Psoas muscle (tissue), 7 donors: ENCODE measurements at regions not wholly inside any gene's neighbourhood (a gene's known extent, or its start where the extent isn't known, plus 50 kb on each side); places are given as distances from the start of the nearest gene placed in this dataset.

ENCODE experiments used
- ATAC-seq, 4 donors: fragments of 200-7000 bp; cut with Tn5 transposase; one replicate each; pipeline ENCODE4 v1.9.1; 2020; ENCODE audit warnings: moderate library complexity in 3 of 4, mild to moderate bottlenecking in 2 of 4
- DNase-seq, 2 donors: peaks; one replicate each; pipeline ENCODE4 v3.0.0-alpha.2; 2020
- H3K27ac ChIP-seq: fragments of 200-600 bp; one replicate; pipeline ENCODE4 v1.8.0; 2022
- H3K27me3 ChIP-seq, 3 donors: fragments of 200-600 bp in 1 of 3; one replicate each; pipeline versions ENCODE4 v1.6.1 to v1.8.0; 2013 to 2022; ENCODE audit warnings: low read length in 2 of 3, mild to moderate bottlenecking in 2 of 3, moderate library complexity in 1 of 3; ENCODE audit not compliant: insufficient read depth in 3 of 3
- H3K36me3 ChIP-seq, 2 donors: fragments of 200-600 bp in 1 of 2; one replicate each; pipeline versions ENCODE4 v1.6.1 to v1.8.0; 2013 to 2022; ENCODE audit warnings: low read depth in 1 of 2, mild to moderate bottlenecking in 1 of 2, moderate library complexity in 1 of 2; ENCODE audit not compliant: insufficient read depth in 1 of 2
- H3K4me1 ChIP-seq: fragments of 200-600 bp; one replicate; pipeline ENCODE4 v1.8.0; 2022
- H3K4me3 ChIP-seq: fragments of 200-600 bp; one replicate; pipeline ENCODE4 v1.8.0; 2022; ENCODE audit warnings: mild to moderate bottlenecking
- H3K9me3 ChIP-seq: fragments of 200-600 bp; one replicate; pipeline ENCODE4 v1.8.0; 2022
- CTCF ChIP-seq: fragments of 200-600 bp; IDR thresholded peaks from one replicate; pipeline ENCODE4 v1.8.0; 2022; ENCODE audit warnings: antibody characterized with exemption
- WGBS, 3 donors: extraction: QIAGEN DNeasy Blood & Tissue Kit; methylation state at CpG; one replicate each; pipeline versions ENCODE4 v1.1.6 to v1.1.7; 2013; 5-methylcytosine and 5-hydroxymethylcytosine counted together
- intact Hi-C, 2 donors: fragments of 100-400 bp; cut with DNase I; formaldehyde crosslinking; loops; one replicate each; pipeline versions ENCODE4 v1.11.0 to v1.14.2; 2022
- donor health status: healthy with polysubstance abuse.
- donor health status: DM: no; HTN: no; CAD: no; lungs with moderate emphysema.
- donor health status: Bipolar disorder and iron deficiency.
- donor health status: healthy.
- donor health status: DM: yes; HTN: yes; CAD: no.
- donor health status: DM: no; HTN: no; CAD: no.
- donor health status: DM: yes; HTN: yes; CAD: no.

- WGBS, 3 donors: 31 to 42% (median 41%) methylated on average over 2 of the region's 2 CpGs
- Histone ChIP-seq H3K27me3 (no peaks in the 10 kb centered on the region), H3K4me1 (no peaks in the 10 kb centered on the region), H3K36me3 (no peaks in the 10 kb centered on the region), H3K4me3 (no peak overlapping the region), H3K27ac (peak overlapping the region; percentile 6), H3K9me3 (peaks cover 2% of the 10 kb centered on the region)
- intact Hi-C loops: no loop called here
- DNase-seq: no peak
- ATAC-seq: peak in 1 of 4 donors; percentile 55
- no peak for TF ChIP-seq CTCF
These were observed 108.3 kb upstream of the FGGY start for GRCh38 chr1:59188413-59189213.

GRCh38 chr1:59193443-59194093 is 103.3 kb upstream of the FGGY start:
- Histone ChIP-seq H3K27me3 (no peaks in the 10 kb centered on the region), H3K4me3 (no peak overlapping the region), H3K9me3 (peaks cover 6% of the 10 kb centered on the region), H3K36me3 (peaks cover 0 to 8% of the 10 kb centered on the region in 2 donors), H3K27ac (no peak overlapping the region), H3K4me1 (no peaks in the 10 kb centered on the region)
- intact Hi-C loops: no loop called here
- no peak for TF ChIP-seq CTCF
- DNase-seq (no peak), ATAC-seq (no peak)
- 63 to 74% (median 73%) methylated on average over 4 of the region's 4 CpGs for WGBS, 3 donors

- peaks cover 6% of the 10 kb centered on the region for H3K4me1 ChIP-seq
- intact Hi-C loops: no loop called here
- 89 to 100% (median 96%) methylated on average over 2 of the region's 2 CpGs for WGBS, 3 donors
- H3K4me3 ChIP-seq: peak overlapping the region; percentile 62
- H3K9me3 ChIP-seq: peaks cover 6% of the 10 kb centered on the region
- no peak for DNase-seq
- ATAC-seq: no peak
- H3K27me3 ChIP-seq: no peaks in the 10 kb centered on the region
- TF ChIP-seq CTCF: no peak
- H3K27ac ChIP-seq: peak overlapping the region; percentile 82
- peaks cover 0 to 8% of the 10 kb centered on the region in 2 donors for H3K36me3 ChIP-seq
These were observed 102.3 kb upstream of the FGGY start for GRCh38 chr1:59194621-59195020.

GRCh38 chr1:59195151-59195550 is 101.7 kb upstream of the FGGY start:
- ATAC-seq (no peak), DNase-seq (no peak)
- no peaks in the 10 kb centered on the region for H3K27me3 ChIP-seq
- peak overlapping the region; percentile 82 for H3K27ac ChIP-seq
- peaks cover 6% of the 10 kb centered on the region for H3K4me1 ChIP-seq
- H3K9me3 ChIP-seq: peaks cover 6% of the 10 kb centered on the region
- intact Hi-C loops: no loop called here
- TF ChIP-seq CTCF: no peak
- WGBS, 3 donors: 76 to 94% (median 86%) methylated on average over 1 of the region's 1 CpG
- H3K36me3 ChIP-seq: peaks cover 0 to 8% of the 10 kb centered on the region in 2 donors
- H3K4me3 ChIP-seq: peak overlapping the region; percentile 62
